Nephron (organoid): ENCODE measurements at regions not wholly inside any gene's neighbourhood (a gene's known extent, or its start where the extent isn't known, plus 50 kb on each side); places are given as distances from the start of the nearest gene placed in this dataset.
A peak's percentile ranks its signal among the peaks of the same experiment; 100 is the strongest.
"Not testable (repeated sequence)": the region's sequence is repeated elsewhere in the genome, so short reads cannot be mapped to it uniquely, and the experiment has no call there.

ENCODE experiments used
- H3K27ac Mint-ChIP-seq, 3 experiments: 2 replicates each; pipeline ENCODE4 v1.8.0; 2020; ENCODE audit warnings: mixed read lengths in 3 of 3, mild to moderate bottlenecking in 2 of 3, moderate library complexity in 1 of 3
- H3K27me3 Mint-ChIP-seq: 2 replicates; pipeline ENCODE4 v1.8.0; 2021; ENCODE audit warnings: low read depth, mild to moderate bottlenecking, moderate library complexity, mixed read lengths
- H3K36me3 Mint-ChIP-seq: 2 replicates; pipeline ENCODE4 v1.8.0; 2020; ENCODE audit warnings: low read depth, mixed read lengths
- H3K4me1 Mint-ChIP-seq: 2 replicates; pipeline ENCODE4 v1.8.0; 2020; ENCODE audit warnings: mixed read lengths
- H3K4me3 Mint-ChIP-seq, 3 experiments: 2 replicates each; pipeline ENCODE4 v1.8.0; 2020; ENCODE audit warnings: mild to moderate bottlenecking in 3 of 3, mixed read lengths in 3 of 3, moderate library complexity in 2 of 3
- H3K9me3 Mint-ChIP-seq: 2 replicates; pipeline ENCODE4 v1.8.0; 2020; ENCODE audit warnings: mixed read lengths
- TF ChIP-seq, protein P1 (sequence below), 3 experiments: fragments of 200-600 bp; sonication (generic); IDR thresholded peaks; one replicate each; pipeline ENCODE4 v1.5.0; 2021; ENCODE audit warnings: antibody characterized with exemption in 3 of 3; ENCODE audit not compliant: unreplicated experiment in 3 of 3

DNA sequence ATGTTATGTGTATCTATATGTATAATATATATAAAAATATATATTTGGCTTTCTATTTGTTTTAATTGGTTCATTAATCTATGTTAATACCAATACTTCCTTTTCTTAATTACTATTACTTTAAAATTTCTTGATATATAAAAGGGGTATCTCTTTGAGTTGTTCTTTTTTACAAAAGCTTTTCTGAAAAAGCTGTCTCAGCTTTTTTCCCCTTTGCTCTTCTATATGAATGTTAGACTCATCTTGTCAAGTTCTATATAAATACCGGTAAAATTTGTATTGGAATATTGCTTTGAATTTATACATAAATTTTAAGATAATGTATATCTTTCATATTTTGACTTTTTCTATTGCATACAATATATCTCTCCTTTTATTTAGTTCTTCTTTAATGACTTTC, 139.8 kb upstream of the FOXG1 start:
- Mint-ChIP-seq H3K9me3 (peaks cover 8% of the 10 kb centered on the region), H3K36me3 (no peaks in the 10 kb centered on the region), H3K4me3 (no peak overlapping the region), H3K27me3 (no peaks in the 10 kb centered on the region), H3K27ac (no peak overlapping the region), H3K4me1 (no peaks in the 10 kb centered on the region)
- TF ChIP-seq, protein P1, sequence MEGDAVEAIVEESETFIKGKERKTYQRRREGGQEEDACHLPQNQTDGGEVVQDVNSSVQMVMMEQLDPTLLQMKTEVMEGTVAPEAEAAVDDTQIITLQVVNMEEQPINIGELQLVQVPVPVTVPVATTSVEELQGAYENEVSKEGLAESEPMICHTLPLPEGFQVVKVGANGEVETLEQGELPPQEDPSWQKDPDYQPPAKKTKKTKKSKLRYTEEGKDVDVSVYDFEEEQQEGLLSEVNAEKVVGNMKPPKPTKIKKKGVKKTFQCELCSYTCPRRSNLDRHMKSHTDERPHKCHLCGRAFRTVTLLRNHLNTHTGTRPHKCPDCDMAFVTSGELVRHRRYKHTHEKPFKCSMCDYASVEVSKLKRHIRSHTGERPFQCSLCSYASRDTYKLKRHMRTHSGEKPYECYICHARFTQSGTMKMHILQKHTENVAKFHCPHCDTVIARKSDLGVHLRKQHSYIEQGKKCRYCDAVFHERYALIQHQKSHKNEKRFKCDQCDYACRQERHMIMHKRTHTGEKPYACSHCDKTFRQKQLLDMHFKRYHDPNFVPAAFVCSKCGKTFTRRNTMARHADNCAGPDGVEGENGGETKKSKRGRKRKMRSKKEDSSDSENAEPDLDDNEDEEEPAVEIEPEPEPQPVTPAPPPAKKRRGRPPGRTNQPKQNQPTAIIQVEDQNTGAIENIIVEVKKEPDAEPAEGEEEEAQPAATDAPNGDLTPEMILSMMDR (IDR thresholded peaks at IDR 0.05; ENCODE audit: unreplicated experiment in 3 of 3): no peak

DNA sequence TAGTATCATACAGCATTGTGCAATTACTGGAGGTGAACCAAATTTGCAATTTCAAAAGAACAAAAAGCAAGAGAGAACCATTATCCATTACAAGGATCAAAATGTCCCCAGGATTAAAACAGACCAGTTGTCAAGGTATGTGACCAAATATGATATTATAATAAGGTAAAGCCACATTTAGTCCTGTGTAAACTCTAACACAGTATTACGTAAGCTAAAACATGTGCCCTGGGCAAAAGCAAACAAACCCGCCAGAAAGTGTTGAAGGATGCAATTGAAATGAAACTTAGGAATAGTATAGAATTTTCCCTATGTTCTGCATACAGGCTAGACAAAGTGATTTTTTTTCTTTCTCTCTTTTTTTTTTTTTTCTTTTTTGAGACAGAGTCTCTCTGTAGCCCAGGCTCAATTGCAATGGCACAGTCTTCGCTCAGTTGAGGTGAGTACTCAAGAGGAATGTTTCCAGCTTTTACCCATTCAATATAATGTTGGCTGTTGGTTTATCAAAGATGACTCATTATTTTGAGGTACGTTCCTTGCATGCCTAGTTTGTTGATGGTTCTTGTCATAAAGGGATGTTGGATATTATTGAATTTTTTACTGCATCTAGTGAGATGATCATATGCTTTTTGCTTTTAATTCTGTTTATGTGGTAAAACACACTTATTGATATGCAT, 137.1 kb upstream of the FOXG1 start:
- Mint-ChIP-seq H3K9me3 (peaks cover 11% of the 10 kb centered on the region), H3K4me3 (no peak overlapping the region), H3K27ac (no peak overlapping the region), H3K4me1 (no peaks in the 10 kb centered on the region), H3K27me3 (no peaks in the 10 kb centered on the region), H3K36me3 (no peaks in the 10 kb centered on the region)
- TF ChIP-seq, protein P1 (IDR thresholded peaks at IDR 0.05; ENCODE audit: unreplicated experiment in 3 of 3): no peak

DNA sequence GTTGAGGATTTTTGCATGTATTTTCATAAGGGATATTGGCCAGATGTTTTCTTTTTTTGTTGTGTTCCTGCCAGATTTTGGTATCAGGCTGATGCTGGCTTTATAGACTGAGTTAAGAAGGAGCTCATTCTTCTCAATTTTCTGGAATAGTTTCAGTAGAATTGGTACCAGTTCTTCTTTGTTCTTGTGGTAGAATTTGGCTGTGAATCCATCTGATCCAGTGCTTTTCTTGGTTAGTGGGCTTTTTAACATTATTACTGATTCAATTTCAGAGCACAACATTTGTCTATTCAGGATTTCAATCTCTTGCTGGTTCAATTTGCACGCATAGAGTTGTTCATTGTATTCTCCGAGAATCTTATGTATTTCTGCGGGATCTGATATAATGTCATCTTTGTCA, 136.5 kb upstream of the FOXG1 start:
- TF ChIP-seq, protein P1 (IDR thresholded peaks at IDR 0.05; ENCODE audit: unreplicated experiment in 3 of 3): no peak
- Mint-ChIP-seq H3K27ac (no peak overlapping the region), H3K36me3 (no peaks in the 10 kb centered on the region), H3K9me3 (peaks cover 11% of the 10 kb centered on the region), H3K4me3 (no peak overlapping the region), H3K27me3 (no peaks in the 10 kb centered on the region), H3K4me1 (no peaks in the 10 kb centered on the region)

DNA sequence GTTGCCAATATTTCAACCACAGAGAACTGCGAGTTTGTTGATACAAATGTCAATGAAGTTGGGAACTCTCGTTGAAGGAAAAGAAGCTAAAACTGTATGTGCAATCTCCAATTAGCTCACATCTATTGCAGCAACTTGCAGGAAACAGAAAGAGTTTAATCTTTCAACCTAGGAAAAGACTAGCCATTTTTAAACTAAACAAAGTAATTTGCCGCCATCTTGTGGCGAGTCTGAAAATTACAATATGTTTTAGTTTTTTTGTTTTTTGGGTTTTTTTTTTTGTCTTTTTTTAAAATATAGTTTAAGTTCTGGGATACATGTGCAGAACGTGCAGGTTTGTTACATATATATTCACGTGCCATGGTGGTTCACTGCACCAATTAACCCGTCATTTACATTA, 131.2 kb upstream of the FOXG1 start:
- H3K36me3 Mint-ChIP-seq: no peaks in the 10 kb centered on the region
- H3K9me3 Mint-ChIP-seq: peaks cover 8% of the 10 kb centered on the region
- H3K27ac Mint-ChIP-seq: no peak overlapping the region
- H3K4me3 Mint-ChIP-seq: no peak overlapping the region
- TF ChIP-seq, protein P1 (IDR thresholded peaks at IDR 0.05; ENCODE audit: unreplicated experiment in 3 of 3): peak; percentile 61
- no peaks in the 10 kb centered on the region for H3K27me3 Mint-ChIP-seq
- H3K4me1 Mint-ChIP-seq: no peaks in the 10 kb centered on the region

DNA sequence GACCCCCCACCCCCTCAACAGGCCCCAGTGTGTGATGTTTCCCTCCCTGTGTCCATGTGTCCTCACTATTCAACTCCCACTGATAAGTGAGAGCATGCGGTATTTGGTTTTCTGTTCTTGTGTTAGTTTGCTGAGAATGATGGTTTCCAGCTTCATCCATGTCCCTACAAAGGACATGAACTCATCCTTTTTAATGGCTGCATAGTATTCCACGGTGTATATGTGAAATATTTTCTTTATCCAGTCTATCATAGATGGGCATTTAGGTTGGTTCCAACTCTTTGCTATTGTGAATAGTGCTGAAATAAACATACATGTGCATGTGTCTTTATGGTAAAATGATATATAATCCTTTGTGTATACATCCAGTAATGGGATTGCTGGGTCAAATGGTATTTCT, 130.8 kb upstream of the FOXG1 start:
- not testable (repeated sequence) for H3K4me1 Mint-ChIP-seq, H3K27ac Mint-ChIP-seq, H3K27me3 Mint-ChIP-seq, H3K4me3 Mint-ChIP-seq, H3K36me3 Mint-ChIP-seq, H3K9me3 Mint-ChIP-seq

DNA sequence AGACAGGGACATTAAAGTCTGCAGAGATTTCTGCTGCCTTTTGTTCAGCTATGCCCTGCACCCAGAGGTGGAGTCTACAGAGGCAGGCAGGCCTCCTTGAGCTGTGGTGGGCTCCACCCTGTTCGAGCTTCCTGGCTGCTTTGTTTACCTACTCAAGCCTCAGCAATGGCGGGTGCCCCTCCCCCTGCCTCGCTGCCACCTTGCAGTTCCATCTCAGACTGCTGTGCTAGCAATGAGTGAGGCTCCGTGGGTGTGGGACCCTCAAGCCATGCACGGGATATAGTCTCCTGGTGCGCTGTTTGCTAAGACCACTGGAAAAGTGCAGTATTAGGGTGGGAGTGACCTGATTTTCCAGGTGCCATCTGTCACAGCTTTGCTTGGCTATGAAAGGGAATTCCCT, 125.4 kb upstream of the FOXG1 start:
- not testable (repeated sequence) for H3K36me3 Mint-ChIP-seq, H3K9me3 Mint-ChIP-seq, H3K27me3 Mint-ChIP-seq

DNA sequence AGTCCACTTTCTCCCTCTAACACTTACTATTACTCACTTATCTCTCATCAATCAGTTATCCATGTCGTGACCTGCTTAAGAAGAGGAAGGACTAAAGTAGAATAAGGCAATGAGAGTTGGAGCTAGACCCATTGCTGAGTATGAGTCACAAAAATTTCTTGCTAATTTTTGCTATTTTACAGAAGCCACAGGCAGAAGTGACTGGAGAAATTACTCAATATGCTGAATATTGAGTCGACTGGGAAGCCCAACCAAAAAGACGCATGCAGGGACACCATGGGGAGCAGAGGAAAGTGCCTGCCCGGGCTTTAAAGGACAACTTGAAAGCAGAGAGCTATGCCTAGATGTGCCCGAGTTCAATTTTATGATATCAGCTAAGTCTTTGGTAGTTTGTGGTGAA, 115.4 kb upstream of the FOXG1 start:
- TF ChIP-seq, protein P1 (IDR thresholded peaks at IDR 0.05; ENCODE audit: unreplicated experiment in 3 of 3): no peak
- Mint-ChIP-seq H3K36me3 (no peaks in the 10 kb centered on the region), H3K4me3 (no peak overlapping the region), H3K9me3 (no peaks in the 10 kb centered on the region), H3K27me3 (peaks cover 5% of the 10 kb centered on the region), H3K4me1 (no peaks in the 10 kb centered on the region), H3K27ac (no peak overlapping the region)

More for the DNA sequence above, 125.4 kb upstream of the FOXG1 start:
- not testable (repeated sequence) for H3K27ac Mint-ChIP-seq, H3K4me1 Mint-ChIP-seq, H3K4me3 Mint-ChIP-seq
